Lower leg skin (tissue), 3 donors: ENCODE measurements at regions not wholly inside any gene's neighbourhood (a gene's known extent, or its start where the extent isn't known, plus 50 kb on each side); places are given as distances from the start of the nearest gene placed in this dataset.

Source experiments
- CTCF ChIP-seq, 3 donors: fragments of 450-650 bp; IDR thresholded peaks; one replicate each; pipeline ENCODE4 v1.5.1; 2016; ENCODE audit warnings: antibody characterized with exemption in 3 of 3, mild to moderate bottlenecking in 3 of 3, moderate library complexity in 2 of 3
- POLR2A ChIP-seq, 2 donors: fragments of 450-650 bp; IDR thresholded peaks; one replicate each; pipeline ENCODE4 v1.6.1; 2016 to 2017; ENCODE audit warnings: antibody characterized with exemption in 2 of 2, mild to moderate bottlenecking in 1 of 2, moderate library complexity in 1 of 2

GRCh38 chr2:91477731-91478672, 2786.5 kb downstream of the RPIA start:
- TF ChIP-seq CTCF (IDR thresholded peaks at IDR 0.05) (no peak), POLR2A (IDR thresholded peaks at IDR 0.05) (no peak)
